SU-DHL-6 (cell line): ENCODE measurements at regions not wholly inside any gene's neighbourhood (a gene's known extent, or its start where the extent isn't known, plus 50 kb on each side); places are given as distances from the start of the nearest gene placed in this dataset.

ENCODE experiments used
- H2AFZ ChIP-seq: fragments of 200-600 bp; sonication (generic); 2 replicates; pipeline ENCODE4 v1.6.1; 2014; ENCODE audit warnings: low read depth, mild to moderate bottlenecking, moderate library complexity, mixed read lengths, antibody characterized with exemption, low read length; ENCODE audit not compliant: severe bottlenecking
- H3F3A ChIP-seq: fragments of 200-600 bp; shearing (Covaris generic); 2 replicates; pipeline ENCODE4 v1.6.0; 2016; ENCODE audit warnings: antibody characterized with exemption, mild to moderate bottlenecking; ENCODE audit not compliant: insufficient read depth
- H3K27ac ChIP-seq: fragments of 200-600 bp; sonication (generic); 2 replicates; pipeline ENCODE4 v1.5.1; 2016; ENCODE audit warnings: low read depth, mild to moderate bottlenecking, low read length, moderate library complexity, mixed read lengths
- H3K27me3 ChIP-seq: fragments of 200-600 bp; sonication (generic), shearing (Covaris generic); 2 replicates; pipeline ENCODE4 v1.6.0; 2014; ENCODE audit warnings: mild to moderate bottlenecking, low read length
- H3K36me3 ChIP-seq: fragments of 200-600 bp; sonication (generic); 2 replicates; pipeline ENCODE4 v1.6.1; 2014; ENCODE audit warnings: mild to moderate bottlenecking, low read length, mixed read lengths
- H3K4me2 ChIP-seq: fragments of 300-600, 200-600 bp; shearing (Covaris generic), sonication (generic); 2 replicates; pipeline ENCODE4 v1.6.0; 2014; ENCODE audit warnings: low read length, low read depth, mild to moderate bottlenecking; ENCODE audit not compliant: poor library complexity, severe bottlenecking
- H3K4me3 ChIP-seq: fragments of 200-600 bp; sonication (generic); 2 replicates; pipeline ENCODE4 v1.5.1; 2014; ENCODE audit warnings: antibody characterized with exemption, low read length, mild to moderate bottlenecking, mixed read lengths; ENCODE audit not compliant: insufficient read depth, poor library complexity, severe bottlenecking
- H3K79me2 ChIP-seq: fragments of 200-600 bp; sonication (generic); 2 replicates; pipeline ENCODE4 v1.6.1; 2014; ENCODE audit warnings: mild to moderate bottlenecking, low read length, moderate library complexity; ENCODE audit not compliant: insufficient read depth
- H3K9ac ChIP-seq: fragments of 200-600 bp; sonication (generic); 2 replicates; pipeline ENCODE4 v1.7.0; 2014; ENCODE audit warnings: mild to moderate bottlenecking, low read length
- H3K9me2 ChIP-seq: fragments of 200-600 bp; sonication (generic); replicated peaks from 2 replicates; pipeline ENCODE4 v1.6.1; 2014; ENCODE audit warnings: low read length; ENCODE audit not compliant: insufficient read depth
- H3K9me3 ChIP-seq: fragments of 200-600 bp; sonication (generic); 2 replicates; pipeline ENCODE4 v1.6.1; 2014; ENCODE audit warnings: low read length, mixed read lengths; ENCODE audit not compliant: insufficient read depth
- H4K20me1 ChIP-seq: fragments of 200-600 bp; sonication (generic); 2 replicates; pipeline ENCODE4 v1.6.1; 2014; ENCODE audit warnings: low read depth, mild to moderate bottlenecking, antibody characterized with exemption, low read length, moderate library complexity, mixed read lengths
- CTCF ChIP-seq: fragments of 200-600 bp; sonication (generic); IDR thresholded peaks from one replicate; pipeline ENCODE4 v1.5.1; 2017; ENCODE audit warnings: antibody characterized with exemption, mild to moderate bottlenecking, low read length, moderate library complexity; ENCODE audit not compliant: insufficient read depth, poor library complexity, severe bottlenecking
- EZH2phosphoT487 ChIP-seq: fragments of 200-600 bp; sonication (generic), shearing (Covaris generic); conservative IDR thresholded peaks from 2 replicates; pipeline ENCODE4 v1.6.1; 2018; ENCODE audit warnings: mild to moderate bottlenecking, antibody characterized with exemption, low read length, moderate library complexity, mixed read lengths

- H2AFZ ChIP-seq, result no peak overlapping the region
- TF ChIP-seq CTCF, result no peak
- no peak for TF ChIP-seq EZH2phosphoT487
- H3K4me2 ChIP-seq, result no peak overlapping the region
- no peaks in the 10 kb centered on the region for H3F3A ChIP-seq
- H3K27me3 ChIP-seq, result no peaks in the 10 kb centered on the region
- H3K27ac ChIP-seq, result no peak overlapping the region
- no peak overlapping the region for H3K9ac ChIP-seq
- H3K9me2 ChIP-seq, result no peaks in the 10 kb centered on the region
- no peaks in the 10 kb centered on the region for H3K79me2 ChIP-seq
- no peaks in the 10 kb centered on the region for H4K20me1 ChIP-seq
- H3K4me3 ChIP-seq, result no peak overlapping the region
- H3K9me3 ChIP-seq, result no peaks in the 10 kb centered on the region
- H3K36me3 ChIP-seq, result no peaks in the 10 kb centered on the region
Measured at GRCh38 chr3:80445641-80446040, 677.8 kb upstream of the ROBO1 start.

DNA sequence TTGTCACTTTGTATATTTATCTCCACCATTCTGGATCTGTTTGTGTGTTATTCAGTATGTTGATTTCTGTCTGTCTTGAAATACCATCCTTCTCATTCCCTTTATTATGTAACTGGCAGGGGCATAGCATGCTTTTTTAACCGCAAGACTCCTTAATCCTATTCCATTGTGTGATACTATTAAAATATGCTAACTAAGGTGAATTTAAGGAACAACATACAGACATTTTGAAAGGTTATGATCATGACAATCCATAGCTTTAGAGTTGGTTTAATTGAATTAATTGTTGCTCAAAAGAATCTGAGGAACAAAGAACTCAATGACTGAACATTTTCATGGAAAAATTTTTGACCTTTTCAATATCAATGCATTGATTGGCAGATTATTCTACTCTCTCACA, 677.3 kb upstream of the ROBO1 start:
- TF ChIP-seq EZH2phosphoT487 (no peak), CTCF (no peak)
- Histone ChIP-seq H3K4me2 (no peak overlapping the region), H3K9me2 (no peaks in the 10 kb centered on the region), H3K27me3 (no peaks in the 10 kb centered on the region), H3K27ac (no peak overlapping the region), H3K79me2 (no peaks in the 10 kb centered on the region), H3K36me3 (no peaks in the 10 kb centered on the region), H2AFZ (no peak overlapping the region), H3F3A (no peaks in the 10 kb centered on the region), H4K20me1 (no peaks in the 10 kb centered on the region), H3K4me3 (no peak overlapping the region), H3K9ac (no peak overlapping the region), H3K9me3 (no peaks in the 10 kb centered on the region)

DNA sequence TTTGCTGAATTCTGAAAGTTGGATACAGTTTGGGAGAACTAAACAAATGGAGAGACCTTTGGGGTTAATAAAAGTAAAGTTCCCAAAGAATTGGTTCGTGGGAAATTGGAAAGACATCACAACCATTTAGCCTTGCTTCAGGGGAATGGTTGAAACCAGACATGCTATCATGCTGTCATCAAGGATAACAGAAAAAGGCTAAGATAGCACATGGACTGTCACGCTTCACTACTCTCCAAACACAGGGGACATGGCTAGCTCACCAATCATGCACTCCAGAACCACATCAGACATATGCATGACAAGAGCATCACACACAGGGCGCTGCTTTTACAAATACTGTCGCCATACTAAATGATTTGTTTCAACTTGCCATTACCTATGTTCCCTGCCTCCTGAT, 671.7 kb upstream of the ROBO1 start:
- Histone ChIP-seq H3K36me3 (no peaks in the 10 kb centered on the region), H3K27me3 (no peaks in the 10 kb centered on the region), H3K9ac (no peak overlapping the region), H3K27ac (no peak overlapping the region), H3F3A (no peaks in the 10 kb centered on the region), H3K9me2 (no peaks in the 10 kb centered on the region), H4K20me1 (no peaks in the 10 kb centered on the region), H3K9me3 (no peaks in the 10 kb centered on the region), H3K4me3 (no peak overlapping the region), H3K79me2 (no peaks in the 10 kb centered on the region), H2AFZ (no peak overlapping the region), H3K4me2 (no peak overlapping the region)
- TF ChIP-seq EZH2phosphoT487, result no peak
- TF ChIP-seq CTCF, result no peak

- H4K20me1 ChIP-seq, result no peaks in the 10 kb centered on the region
- H3K9me2 ChIP-seq, result no peaks in the 10 kb centered on the region
- H2AFZ ChIP-seq, result no peak overlapping the region
- no peak overlapping the region for H3K4me2 ChIP-seq
- H3F3A ChIP-seq, result no peaks in the 10 kb centered on the region
- no peak overlapping the region for H3K9ac ChIP-seq
- H3K27ac ChIP-seq, result no peak overlapping the region
- no peaks in the 10 kb centered on the region for H3K36me3 ChIP-seq
- no peak for TF ChIP-seq EZH2phosphoT487
- TF ChIP-seq CTCF, result no peak
- no peak overlapping the region for H3K4me3 ChIP-seq
- no peaks in the 10 kb centered on the region for H3K79me2 ChIP-seq
- no peaks in the 10 kb centered on the region for H3K9me3 ChIP-seq
- H3K27me3 ChIP-seq, result no peaks in the 10 kb centered on the region
Measured at GRCh38 chr3:80434366-80434765, 666.6 kb upstream of the ROBO1 start.
